Glomerular endothelial cell (primary cell): ENCODE measurements at regions not wholly inside any gene's neighbourhood (a gene's known extent, or its start where the extent isn't known, plus 50 kb on each side); places are given as distances from the start of the nearest gene placed in this dataset.

Experiments used
- DNase-seq: peaks from one replicate; pipeline ENCODE4 v3.0.0-alpha.2; 2011; ENCODE audit warnings: low read depth, low spot score; ENCODE audit errors: extremely low read depth

DNA sequence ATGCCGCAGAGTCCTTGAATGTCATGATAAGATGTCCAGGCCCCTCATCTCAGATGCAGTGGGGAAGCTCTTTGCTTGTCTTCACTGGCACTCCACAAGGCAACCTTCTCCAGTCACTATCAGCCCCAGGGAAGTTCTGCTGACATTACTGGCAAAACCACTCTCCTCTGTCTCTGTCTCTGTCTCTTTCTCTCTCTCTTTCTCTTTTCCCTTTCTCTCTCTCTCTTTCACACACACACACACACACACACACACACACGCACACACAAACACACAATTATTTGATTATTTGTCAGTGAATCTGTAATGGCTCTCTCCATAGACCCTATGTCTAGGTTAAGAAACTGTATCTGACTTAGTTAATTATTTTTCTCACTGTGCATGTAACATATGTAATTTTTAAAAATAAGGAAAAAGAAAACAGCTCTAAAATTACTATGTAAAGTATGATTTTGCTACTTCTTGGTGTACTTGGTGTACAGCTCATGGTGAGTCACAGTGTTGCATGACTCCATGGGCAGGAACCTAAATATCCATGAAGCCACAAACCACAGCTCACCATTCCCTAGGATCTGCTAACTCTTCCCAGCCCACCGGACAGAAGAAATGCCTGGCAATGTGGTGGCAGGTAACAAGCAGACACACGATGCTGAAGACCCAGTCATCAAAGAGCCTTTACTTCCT lies 594.9 kb upstream of the ID2 start:
- DNase-seq: no peak

DNA sequence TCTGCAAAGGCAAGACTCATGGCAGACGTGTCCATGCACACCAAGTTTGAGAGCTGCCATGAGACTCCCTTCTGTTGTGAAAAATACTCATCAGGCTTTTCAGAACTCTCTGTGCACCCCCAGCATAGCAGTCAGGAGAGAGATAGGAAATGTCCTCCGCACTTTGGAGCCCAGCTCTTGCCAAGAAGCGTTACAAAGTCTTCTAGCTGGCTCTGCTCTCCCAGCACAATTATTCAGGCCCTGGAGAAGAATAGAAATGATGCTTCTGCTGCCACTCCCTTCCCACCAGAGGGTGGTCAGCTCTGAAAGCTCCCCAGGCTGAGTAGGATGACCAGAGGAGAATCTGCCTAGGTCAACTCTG lies 594.4 kb upstream of the ID2 start:
- DNase-seq: no peak

DNA sequence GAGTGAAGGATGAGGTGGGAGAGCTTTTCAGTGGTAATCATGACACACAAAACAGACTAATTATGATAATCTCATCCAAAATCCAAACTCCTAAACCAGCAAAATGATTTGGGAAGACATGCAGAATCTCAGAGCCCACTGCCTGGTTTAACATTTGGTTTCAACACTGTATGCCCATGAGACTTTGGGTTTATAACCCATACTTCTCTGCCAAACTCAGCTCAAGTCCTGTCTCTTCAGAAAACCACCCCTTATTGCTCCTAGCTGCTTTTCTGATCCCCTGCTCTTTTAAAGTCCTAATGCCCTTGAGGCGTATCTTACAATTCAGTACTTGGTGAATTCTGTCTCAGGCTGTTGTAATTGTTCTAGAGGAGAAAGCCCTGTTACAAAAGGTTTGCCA lies 593.0 kb upstream of the ID2 start:
- no peak for DNase-seq

DNA sequence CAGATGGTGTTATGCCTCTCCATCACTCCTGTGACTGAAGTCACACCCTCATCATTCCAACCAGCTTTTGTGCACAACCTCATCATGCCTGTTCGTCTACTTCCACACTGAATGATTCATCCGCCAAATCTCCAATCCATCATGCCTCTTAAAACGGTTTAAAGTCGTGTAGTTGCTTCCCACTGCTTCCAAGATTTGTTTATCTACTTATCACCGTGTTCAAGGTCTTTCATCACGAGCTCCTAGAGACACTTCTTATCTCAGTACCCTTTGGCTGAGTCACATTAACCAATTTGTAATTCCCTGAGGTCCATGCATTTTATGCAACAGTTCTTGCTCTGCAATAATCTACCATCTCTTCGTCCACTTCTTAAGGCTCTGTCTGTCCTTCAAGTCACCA lies 592.3 kb upstream of the ID2 start:
- DNase-seq: no peak

DNA sequence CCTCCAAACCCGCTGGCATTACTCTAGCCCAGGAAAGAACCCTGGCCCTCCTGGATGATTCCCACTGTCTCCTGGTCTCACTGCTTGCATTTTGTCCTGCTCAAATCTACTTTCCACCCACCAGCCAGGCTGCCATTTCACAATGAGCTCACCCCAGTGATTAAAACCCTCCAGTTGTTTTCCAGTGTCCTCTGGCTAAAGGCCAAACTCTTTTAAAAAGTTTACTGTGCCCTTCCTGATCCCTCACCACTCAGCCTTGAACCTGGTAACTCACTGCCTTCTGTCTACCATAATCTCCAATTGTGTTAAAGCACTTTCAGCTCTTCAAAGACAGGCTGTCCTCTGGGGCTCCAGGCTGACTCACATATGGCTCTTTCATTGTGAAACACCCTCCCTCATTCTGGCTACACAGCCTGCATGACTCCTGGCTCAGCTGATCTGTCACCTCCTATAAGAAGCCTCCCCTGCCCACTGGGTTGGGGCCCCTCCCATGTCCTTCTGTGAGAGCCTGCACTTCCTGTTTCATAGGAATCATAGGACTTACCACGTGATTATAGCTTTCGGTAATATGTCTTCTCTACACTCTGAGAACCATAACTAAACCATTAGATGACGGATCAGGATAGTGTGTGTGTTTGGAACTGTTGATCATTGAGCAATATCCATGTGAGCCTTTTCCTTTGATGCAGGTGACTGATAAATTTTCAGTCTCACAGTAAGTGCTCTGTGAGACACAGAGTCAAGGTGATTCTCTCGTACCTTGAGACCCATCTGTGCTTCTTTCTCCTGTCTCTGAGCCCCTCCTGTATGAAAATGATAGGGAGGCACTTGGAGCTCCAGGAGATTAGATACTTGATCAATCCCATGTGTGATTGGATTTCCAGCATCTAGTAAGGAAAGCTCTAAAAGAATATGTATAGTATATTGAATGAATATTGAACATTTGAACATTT lies 590.8 kb upstream of the ID2 start:
- no peak for DNase-seq

DNA sequence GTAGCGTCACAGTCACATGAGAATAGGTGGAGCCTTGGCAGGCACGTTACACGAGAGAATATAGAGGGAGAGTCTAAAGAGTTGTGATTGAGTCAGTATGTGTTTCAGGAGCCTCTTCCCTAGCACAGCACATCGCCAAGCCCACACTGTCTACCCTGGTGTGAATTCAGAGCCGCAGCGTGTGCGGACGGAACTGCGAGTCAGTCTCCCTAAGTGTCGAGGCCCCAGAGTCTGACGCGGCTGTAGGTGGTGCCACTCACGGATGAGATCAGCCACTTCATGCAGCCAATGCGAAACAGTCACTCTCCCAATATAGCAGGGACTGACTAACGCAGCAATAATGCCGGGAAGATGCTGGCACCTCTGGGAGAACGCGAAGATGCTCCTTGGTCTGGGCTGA lies 587.3 kb upstream of the ID2 start:
- no peak for DNase-seq

DNA sequence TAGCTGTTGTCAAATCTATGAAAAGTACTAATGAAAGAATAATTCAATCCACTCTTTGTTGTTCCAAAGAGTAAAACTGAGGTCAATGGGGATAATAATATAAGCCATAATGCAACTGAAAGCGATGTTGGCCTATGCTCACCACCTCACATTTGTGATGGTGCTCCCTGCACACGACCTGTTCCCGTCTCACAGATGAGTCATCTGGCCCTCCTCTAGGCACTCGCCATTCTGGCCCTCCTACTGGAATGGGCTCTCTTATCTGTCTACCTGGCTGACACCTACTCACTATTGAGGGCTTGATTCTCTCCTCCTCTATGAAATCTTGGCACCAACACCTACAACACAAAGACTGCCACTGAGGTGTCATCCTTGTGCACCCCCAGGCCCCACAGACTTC lies 585.9 kb upstream of the ID2 start:
- no peak for DNase-seq

DNA sequence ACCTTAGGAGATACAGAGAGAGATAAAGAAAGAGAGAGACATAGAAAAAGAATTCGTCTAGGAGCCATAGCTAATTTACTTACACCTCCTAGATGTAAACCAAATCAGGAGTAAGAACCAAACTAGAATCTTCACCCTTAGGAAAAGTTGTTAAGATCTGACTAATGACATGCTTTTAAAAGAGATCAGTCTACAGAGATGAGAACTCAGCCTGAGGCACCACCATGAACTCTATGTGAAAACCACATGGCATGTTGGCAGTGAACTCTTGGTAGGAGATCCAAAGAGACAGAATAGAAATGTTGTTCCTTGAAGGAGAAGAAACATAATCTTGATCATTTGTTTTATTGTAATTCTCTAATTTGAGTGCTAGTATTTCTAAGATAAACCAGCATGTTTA lies 585.4 kb upstream of the ID2 start:
- no peak for DNase-seq

DNA sequence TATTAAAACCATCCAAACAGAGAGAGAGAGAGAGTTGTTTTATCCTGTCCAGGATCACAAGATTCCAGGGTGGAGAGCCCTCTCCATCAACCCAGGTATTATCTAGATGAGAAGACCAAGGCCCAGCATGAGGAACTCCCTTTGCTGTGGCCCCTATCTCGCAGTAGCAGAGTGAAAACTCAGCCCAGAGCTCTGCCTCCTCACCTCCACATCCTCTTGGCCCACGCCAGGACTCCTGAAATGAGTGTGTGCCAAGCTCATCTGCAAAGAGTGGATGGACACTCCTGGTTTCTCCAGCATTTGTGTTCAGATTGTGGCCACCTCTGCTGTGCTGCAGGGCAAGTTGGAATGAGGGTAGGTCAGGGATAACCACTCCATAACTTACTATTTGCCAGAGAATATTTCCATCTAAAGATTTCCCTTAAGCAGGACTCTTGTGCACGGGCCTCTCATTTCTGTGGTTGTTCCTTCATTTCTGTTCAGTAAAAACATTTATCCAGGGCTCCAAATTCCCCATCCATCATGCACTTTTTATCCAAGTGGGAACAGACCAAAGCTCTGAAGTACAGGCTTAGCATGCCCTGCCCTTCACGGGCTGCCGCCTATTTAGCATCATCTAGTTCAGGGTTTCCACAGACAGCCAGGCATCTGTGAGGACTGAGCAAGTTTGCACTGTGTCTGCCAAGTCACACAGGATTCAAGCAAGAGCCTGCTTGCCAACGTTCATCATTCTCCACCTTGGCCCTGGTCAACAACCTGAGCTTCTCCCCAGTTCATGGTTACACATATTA lies 583.2 kb upstream of the ID2 start:
- DNase-seq: no peak

DNA sequence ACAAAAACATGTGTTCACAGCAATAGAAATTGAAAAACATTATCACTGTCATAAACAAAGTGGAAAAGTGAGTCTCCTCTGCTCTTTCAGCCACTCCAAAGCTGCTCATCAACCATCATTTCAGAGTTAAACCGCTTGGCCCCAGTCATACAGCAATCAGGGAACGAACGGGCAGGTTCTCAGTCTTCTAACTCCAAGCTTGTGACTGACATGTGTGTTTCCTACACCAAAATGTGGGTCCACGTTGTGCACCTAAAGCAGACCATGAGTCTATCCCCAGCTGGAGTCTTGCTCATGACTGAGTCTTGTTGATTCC lies 582.6 kb upstream of the ID2 start:
- DNase-seq: no peak

DNA sequence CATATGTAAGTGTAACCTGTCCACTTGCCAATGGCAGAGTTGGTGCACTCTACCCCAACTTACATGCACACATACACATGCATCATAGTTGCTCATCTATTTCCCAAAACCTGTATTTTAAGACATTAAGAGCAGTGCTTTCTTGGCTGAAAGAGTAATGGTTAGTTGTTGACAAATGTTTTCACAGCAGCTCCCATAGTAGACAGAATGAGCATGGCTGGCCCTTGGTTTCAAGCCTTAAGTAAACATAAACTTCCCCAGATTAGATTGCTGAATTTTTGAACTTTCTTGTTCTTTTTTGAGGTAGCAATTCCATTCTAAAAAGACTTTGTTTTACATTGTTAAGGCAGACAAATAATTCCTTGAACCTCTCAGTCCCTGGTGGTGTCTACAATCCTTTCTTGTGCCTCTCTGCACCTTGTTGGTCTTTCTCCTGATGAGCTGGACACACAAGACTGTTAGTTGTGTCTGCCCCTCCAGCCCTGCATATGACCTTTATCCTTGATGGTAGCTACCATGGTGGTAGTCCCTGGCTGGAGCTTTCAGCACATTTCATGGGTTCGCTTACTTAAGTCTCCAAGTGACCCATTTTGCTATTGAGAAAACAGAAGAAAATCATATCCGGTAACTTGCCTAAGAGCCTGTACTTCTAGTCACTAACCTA lies 580.1 kb upstream of the ID2 start:
- no peak for DNase-seq

DNA sequence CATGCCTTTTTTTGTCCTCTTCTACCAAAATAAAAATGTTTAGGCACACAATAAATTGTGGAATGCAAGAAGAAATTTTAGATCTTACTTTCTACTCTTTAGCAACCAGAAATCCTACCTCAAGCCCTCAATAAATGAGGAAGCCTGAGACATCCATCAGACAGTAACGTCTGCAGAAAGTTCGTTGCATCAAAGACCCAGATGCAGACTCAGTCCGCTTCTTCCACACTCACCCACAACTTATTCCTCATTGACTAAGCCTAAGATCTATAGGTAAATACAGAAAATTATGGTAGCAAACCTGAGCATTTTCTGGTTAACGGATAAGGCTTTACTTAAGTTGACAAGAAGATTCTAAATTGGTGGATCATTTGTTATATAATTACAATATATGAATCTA lies 579.4 kb upstream of the ID2 start:
- DNase-seq: no peak

DNA sequence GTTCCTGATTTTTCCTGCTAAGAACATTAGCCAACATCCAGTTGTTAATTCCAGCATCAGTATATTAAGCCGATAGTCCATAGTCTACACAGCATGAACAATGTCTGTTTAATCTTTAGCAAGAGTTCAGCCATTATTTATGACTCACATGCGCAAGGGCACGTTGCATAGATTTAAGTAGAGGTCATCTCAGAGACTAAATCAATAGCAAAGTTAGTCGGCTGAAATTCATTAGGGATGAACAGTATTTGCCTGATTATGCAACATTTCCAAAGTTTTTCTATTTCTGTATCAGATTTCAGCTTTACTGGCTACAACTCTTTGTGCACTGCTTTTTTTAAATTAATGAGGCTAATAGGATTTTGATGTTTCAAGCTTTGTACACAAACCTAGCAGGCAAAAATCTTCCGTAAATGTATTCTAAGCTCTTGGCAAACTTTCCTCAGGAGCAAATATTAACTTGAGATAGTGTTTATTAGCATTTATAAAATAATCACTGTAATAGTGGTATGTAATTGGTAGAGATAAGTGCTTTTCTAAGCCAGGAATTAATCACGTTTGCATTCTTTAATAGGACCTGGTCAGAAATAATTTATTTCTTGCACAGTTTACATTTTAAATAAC lies 578.7 kb upstream of the ID2 start:
- DNase-seq: no peak

DNA sequence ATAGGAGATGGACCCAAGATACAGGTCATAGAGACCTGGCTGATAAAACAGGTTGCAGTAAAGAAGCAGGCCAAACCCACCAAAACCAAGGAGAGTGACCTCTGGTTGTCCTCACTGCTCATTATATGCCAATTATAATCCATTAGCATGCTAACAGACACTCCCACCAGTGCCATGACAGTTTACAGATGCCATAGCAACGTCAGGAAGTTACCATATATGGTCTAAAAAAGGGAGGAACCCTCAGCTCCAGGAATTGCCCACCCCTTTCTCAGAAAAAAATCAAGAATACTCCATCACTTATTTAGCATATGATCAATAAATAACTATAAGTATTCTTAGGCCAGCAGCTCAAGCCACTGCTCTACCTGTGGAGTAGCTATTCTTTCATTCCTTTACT lies 574.7 kb upstream of the ID2 start:
- no peak for DNase-seq

DNA sequence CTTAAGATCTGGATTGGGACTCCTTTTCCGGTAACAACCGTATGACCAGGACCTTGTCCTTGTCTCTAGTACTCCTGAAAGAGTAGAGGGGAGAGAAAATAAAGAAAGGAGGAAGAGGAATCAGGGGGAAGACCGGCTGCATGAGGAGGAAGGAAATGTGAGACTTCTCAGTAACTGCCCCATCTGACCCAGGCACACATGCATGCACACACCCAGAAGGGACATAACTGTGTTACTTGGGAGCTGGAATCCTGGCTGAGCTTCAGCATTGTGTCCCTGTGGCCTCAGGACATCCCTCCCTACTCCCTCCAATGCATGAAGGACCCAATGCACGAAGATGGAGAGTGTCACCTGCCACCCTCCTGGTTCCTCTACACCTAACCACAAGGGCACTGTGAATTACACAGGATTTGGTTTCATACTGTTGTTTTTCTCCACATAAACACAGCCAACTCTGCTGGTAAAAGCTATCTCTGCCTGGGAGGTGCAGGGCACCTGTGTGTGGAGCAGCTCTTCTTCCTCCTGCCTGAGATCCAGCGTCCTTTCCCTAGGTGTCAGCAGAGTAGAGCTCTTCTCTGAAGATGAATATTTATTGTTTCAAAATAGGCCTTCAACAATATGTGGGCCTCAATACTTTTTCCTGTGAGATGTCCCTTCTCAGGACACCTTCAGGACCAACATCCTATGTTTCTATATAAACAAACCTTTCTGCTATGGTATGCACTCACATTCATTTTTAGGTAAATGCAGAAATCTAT lies 574.1 kb upstream of the ID2 start:
- no peak for DNase-seq

DNA sequence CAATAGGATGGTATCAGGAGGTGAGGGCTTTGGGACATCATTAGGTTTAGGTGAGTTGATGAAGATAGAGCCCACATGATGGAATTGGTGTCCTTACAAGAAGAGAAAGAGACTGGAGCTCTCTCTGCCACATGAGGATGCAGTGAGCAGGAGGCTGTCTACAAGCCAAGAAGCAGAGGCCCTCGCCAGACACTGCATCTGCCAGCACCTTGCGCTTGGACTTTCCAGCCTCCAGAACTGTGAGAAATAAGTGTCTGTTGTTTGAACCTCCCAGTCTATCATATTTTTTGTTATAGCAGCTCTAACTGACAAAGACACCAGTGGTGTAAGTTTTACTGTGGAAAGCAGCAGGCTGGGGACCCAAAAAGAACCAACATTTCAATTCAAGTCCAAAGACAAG lies 571.1 kb upstream of the ID2 start:
- no peak for DNase-seq

DNA sequence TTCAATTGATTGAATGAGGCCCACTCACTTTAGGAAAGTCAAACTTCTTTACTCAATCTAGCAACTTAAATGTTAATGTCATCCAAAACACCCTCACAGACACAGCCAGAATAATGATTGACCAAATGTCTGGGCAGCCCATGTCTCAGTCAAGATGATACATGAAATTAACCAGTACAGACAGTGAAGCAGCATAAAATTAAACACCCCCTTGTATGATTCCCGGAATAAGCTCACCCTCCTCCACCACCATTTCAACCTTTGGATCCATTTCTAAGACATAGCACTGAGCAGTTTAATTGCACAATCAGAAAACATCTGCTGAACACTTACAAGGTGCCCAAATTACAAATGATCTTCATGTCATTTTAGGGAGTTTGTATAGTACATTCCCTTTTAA lies 570.7 kb upstream of the ID2 start:
- DNase-seq: no peak

DNA sequence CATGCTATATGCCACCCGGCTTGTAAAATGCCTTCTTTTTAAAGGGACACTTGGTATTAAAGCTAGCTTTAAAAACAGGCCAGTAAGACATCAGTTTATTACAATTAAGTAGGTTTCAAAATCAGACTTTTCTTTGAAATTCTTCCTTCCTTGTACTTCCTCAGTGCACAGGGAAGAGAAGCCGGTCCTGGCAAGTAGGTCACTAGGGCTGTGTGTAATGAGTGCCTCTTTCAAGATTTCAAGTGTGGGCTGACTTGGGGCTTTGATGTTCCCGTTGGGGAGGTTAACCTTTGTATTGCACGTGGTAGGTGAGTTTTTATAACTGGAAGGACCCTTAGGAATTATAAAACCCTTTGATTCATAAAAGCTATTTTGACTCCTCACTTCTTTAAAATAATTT lies 566.4 kb upstream of the ID2 start:
- no peak for DNase-seq

DNA sequence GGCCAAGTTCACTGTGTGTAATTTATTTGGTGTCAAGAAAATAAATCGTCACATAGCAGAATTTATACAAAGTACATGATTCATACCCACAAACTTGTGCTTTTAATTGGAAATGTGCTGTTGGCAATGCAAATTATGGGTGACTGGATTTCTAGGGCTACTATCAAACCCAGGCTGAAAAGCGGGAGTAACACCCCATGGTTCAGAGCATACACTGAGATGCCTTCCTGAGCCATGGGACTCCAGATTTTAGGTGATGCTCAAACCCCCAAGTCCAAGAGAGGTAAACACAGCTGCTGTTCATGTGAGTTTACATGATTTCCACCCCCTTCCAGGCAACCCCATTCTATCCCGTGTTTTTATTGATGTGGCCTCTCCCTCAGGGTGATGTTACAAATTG lies 565.9 kb upstream of the ID2 start:
- DNase-seq: no peak

DNA sequence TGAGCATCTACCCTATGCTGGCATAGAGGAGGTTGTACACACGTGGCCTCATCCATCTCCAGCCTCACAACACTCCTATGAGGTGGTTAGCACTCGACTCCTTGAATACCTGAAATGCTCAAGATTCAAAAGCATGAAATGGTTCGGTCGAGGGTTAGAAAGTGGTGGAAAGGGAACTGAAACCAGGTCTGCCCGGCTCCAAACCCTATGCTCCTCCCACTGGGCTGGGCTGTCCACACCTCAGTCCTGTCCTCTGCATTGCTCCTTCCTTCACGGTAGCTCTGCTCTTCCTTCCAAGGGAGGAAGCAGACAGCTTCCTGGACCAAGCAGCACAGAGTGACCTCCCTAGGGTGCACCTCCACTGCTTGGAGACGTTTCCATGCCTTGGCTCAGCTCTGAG lies 565.2 kb upstream of the ID2 start:
- DNase-seq: no peak
